ENCODE measurements at regions not wholly inside any gene's neighbourhood (a gene's known extent, or its start where the extent isn't known, plus 50 kb on each side); places are given as distances from the start of the nearest gene placed in this dataset.
A peak's percentile ranks its signal among the peaks of the same experiment; 100 is the strongest.

- ATAC-seq, result no peak
- intact Hi-C loops (cut with DNase I), result no loop called here
- no peak for DNase-seq (ENCODE audit: low spot score)
These were observed 860.7 kb downstream of the PCDH7 start for GRCh38 chr4:31580843-31581242.

DNA sequence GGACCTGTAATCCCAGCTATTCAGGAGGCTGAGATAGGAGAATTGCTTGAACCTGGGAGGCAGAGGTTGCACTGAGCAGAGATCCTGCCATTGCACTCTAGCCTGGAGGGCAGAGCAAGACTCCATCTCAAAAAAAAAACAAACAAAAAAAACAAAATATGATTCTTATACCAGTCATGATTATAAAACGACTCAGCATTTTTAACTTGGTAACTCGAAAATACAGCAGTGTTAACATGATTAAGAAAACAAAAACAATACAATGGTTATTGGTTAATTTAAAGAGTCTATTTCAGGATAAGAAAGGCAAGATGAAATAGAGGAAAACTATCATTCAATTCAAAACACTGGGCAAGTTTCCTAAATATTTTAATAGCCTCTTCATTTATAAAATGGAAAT is 865.3 kb downstream of the PCDH7 start:
- intact Hi-C loops (cut with DNase I), result no loop called here
- DNase-seq (ENCODE audit: low spot score), result no peak
- ATAC-seq, result no peak

- ATAC-seq, result no peak
- DNase-seq (ENCODE audit: low spot score), result no peak
- intact Hi-C loops (cut with DNase I), result no loop called here
These were observed 872.1 kb downstream of the PCDH7 start for GRCh38 chr4:31592293-31592692.

GRCh38 chr4:31595496-31595895 is 875.3 kb downstream of the PCDH7 start:
- DNase-seq (ENCODE audit: low spot score), result no peak
- intact Hi-C loops (cut with DNase I), result no loop called here
- ATAC-seq, result no peak

DNA sequence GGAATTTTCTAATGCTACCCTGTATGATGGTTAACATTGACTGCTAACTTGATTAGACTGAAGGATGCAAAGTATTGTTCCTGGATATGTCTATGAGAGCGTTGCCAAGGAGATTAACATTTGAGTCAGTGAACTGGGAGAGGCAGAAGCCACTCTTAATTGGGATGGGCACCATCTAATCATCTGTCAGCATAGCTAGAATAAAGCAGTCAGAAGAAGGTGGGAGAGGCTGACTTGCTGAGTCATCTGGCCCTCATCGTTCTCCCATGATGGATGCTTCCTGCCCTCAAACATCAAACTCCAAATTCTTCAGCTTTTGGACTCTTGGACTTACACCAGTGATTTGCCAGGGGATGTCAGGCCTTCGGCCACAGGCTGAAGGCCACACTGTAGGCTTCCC is 878.5 kb downstream of the PCDH7 start:
- no peak for ATAC-seq
- DNase-seq (ENCODE audit: low spot score), result no peak
- intact Hi-C loops (cut with DNase I), result no loop called here

GRCh38 chr4:31601793-31602192 is 881.6 kb downstream of the PCDH7 start:
- intact Hi-C loops (cut with DNase I), result no loop called here
- ATAC-seq, result no peak
- no peak for DNase-seq (ENCODE audit: low spot score)

DNA sequence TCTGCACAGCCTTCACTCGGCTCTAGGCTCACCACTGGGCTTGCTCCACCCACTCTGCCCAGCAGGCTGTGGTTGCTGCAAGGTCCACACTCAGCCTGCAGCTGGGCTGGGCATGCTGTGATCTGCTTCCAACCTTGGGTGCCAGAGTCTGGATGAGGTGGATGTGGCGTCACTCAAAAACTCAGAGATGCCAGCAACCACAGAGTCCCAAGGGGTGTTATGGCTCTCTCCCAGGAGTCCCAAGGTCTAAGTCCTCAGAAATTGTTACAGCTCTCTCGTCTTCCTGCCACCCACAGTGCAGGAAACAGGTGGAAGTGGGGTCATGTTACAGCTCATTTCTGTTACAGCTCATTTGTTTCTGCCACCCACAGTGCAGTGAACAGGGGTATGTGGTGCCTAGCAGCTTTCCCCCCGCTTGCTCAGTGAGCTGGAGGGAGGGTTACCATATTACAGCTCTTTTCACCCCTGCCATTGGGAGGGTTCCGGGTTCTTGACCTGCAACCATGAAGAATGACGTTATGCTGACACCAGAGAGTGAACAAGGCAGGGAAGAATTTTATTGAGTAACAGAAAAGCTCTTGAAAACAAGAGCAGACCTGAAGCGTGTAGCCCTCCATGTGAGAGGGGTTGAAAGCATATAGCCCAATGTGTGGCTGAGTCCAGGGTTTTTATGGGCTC is 893.9 kb downstream of the PCDH7 start:
- intact Hi-C loops (cut with DNase I), result no loop called here
- ATAC-seq (no peak), DNase-seq (ENCODE audit: low spot score) (no peak)

DNA sequence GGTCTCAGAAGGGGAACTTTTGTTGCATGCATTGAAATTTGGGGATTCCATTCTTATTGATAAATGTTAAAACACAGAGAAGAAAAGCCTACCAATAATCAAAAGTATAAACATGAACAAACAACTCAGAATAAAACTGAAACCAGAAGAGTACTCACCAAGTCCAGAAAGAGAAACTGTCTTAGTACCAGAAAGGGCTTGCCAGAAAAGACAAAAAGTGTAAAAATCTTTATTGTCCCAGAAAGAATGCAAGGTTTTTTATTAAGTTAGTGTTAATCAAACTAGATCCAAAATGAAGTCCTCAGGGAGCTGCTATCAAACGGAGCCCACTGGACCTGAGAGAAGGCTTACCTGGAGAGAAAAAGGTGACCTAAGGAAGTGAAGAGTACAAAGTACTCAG is 897.5 kb downstream of the PCDH7 start:
- intact Hi-C loops (cut with DNase I), result no loop called here
- DNase-seq (ENCODE audit: low spot score) (no peak), ATAC-seq (no peak)

- ATAC-seq (peak; percentile 58), DNase-seq (ENCODE audit: low spot score) (no peak)
- intact Hi-C loops (cut with DNase I), result no loop called here
These were observed 900.3 kb downstream of the PCDH7 start for GRCh38 chr4:31620476-31620875.

- intact Hi-C loops (cut with DNase I), result no loop called here
- DNase-seq (ENCODE audit: low spot score) (no peak), ATAC-seq (no peak)
These were observed 925.1 kb downstream of the PCDH7 start for GRCh38 chr4:31645236-31645635.

DNA sequence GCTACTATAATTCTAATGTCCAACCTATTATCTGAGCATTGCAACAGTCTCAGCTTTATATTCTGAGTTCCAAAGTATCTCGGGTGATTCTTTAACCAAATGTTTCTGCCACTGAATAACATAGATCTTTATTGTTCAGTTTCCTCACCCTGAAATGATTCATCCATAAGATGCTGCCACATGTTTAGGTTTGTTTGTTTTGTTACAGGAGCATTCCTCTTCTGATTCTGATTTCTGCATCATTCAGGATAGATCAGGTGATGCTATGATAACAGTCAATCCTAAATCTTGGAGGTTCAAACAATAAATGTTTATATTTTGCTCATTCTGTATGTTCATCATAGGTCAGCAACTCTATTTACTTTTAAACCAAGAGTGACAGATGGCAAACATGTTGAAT is 927.6 kb downstream of the PCDH7 start:
- intact Hi-C loops (cut with DNase I), result no loop called here
- no peak for ATAC-seq
- DNase-seq (ENCODE audit: low spot score), result no peak

- no peak for ATAC-seq
These were observed 929.7 kb downstream of the PCDH7 start for GRCh38 chr4:31649878-31650277.

GRCh38 chr4:31651541-31651940 is 931.4 kb downstream of the PCDH7 start:
- intact Hi-C loops (cut with DNase I), result no loop called here
- ATAC-seq, result no peak

More at GRCh38 chr4:31649878-31650277, 929.7 kb downstream of the PCDH7 start:
- intact Hi-C loops (cut with DNase I), result no loop called here
- DNase-seq (ENCODE audit: low spot score), result no peak

GRCh38 chr4:31655328-31655727 is 935.2 kb downstream of the PCDH7 start:
- DNase-seq (ENCODE audit: low spot score) (no peak), ATAC-seq (no peak)
- intact Hi-C loops (cut with DNase I), result no loop called here

More at GRCh38 chr4:31651541-31651940, 931.4 kb downstream of the PCDH7 start:
- no peak for DNase-seq (ENCODE audit: low spot score)

DNA sequence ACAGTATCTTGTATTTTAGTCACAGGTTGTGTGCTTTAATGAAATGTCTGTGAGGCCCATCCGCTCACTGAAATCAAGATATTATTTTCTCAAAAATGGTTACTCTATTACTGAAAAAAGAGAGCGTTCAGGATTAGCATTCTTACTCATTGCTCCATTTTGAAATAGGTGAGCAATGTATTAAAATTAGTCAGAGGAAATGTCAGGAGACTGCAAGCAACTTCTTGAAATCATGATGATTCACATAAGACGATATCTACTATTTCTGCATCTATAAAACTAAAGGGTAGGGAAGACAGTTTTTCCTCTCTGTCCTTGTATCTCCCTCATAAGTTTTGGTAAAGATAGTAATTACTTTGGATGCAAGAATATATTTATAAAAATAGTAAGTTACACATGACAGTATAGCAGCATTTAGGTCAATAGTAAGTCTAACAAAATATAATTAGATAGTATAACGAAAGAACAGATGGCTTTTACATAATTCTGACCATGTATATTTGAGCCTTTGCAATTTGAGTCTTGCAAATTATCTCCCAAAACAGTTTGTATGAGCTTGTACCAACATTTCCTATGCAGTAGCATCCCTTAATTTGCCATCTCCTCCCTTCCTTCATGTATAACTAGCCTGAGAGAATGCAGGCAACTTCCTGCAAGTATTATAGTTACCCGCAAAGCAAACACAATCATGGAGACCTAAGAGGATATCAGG is 937.8 kb downstream of the PCDH7 start:
- intact Hi-C loops (cut with DNase I), result no loop called here
- no peak for DNase-seq (ENCODE audit: low spot score)
- no peak for ATAC-seq

GRCh38 chr4:31660916-31661315 is 940.7 kb downstream of the PCDH7 start:
- no peak for ATAC-seq
- intact Hi-C loops (cut with DNase I), result no loop called here

GRCh38 chr4:31662951-31663350 is 942.8 kb downstream of the PCDH7 start:
- DNase-seq (ENCODE audit: low spot score) (no peak), ATAC-seq (no peak)
- intact Hi-C loops (cut with DNase I), result no loop called here

More at GRCh38 chr4:31660916-31661315, 940.7 kb downstream of the PCDH7 start:
- no peak for DNase-seq (ENCODE audit: low spot score)

GRCh38 chr4:31667686-31668085 is 947.5 kb downstream of the PCDH7 start:
- intact Hi-C loops (cut with DNase I), result no loop called here
- ATAC-seq (no peak), DNase-seq (ENCODE audit: low spot score) (no peak)

DNA sequence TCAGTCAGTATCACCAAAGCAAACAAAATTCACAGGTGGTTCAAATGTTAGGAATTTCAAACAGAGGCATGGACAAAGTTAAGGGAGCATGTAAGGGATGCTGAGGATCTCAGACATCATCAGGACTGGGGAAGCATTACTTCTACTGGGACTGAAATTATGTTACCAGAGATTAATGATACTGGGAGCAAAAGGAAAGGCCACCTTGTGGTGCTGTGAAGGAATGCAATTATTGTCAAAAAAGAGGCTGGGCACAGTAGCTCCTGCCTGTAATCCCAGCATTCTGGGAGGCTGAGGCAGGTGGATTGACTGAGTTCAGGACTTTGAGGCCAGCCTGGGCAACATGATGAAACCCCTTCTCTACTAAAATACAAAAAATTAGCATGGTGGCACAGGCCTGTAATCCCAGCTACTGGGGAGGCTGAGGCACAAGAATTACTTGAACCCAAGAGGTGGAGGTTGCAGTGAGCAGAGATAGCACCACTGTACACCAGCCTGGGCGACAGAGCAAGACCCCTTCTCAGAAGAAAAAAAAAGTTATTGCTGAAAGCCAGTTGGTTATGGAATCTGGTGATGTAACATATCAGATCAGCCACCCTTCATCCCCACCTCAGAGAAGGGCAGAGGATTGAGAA is 954.3 kb downstream of the PCDH7 start:
- no peak for ATAC-seq
- no peak for DNase-seq (ENCODE audit: low spot score)
- intact Hi-C loops (cut with DNase I), result no loop called here

DNA sequence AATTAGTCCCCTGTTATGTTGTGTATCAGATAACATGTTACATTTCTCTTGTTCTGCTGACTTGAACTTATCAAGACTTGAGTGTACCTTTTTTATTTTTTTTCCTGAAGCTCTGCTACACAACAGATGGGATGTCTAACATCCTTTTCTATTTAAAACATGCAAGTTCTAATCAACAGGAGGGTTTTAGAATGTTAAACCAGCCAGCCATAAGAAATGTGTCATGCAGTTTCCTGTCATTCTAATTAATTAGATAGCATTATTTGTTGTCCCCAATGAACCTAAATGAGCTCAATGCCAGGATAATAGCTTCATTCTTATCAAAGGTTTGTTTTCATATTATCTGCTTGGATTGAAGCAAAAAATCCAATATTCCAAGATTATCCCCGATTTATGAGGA is 958.2 kb downstream of the PCDH7 start:
- DNase-seq (ENCODE audit: low spot score), result no peak
- no peak for ATAC-seq
- intact Hi-C loops (cut with DNase I), result no loop called here

All from sciatic nerve (tissue), 2 donors.